ENCODE measurements at regions not wholly inside any gene's neighbourhood (a gene's known extent, or its start where the extent isn't known, plus 50 kb on each side); places are given as distances from the start of the nearest gene placed in this dataset.

- Histone ChIP-seq H3K36me3 (no peaks in the 10 kb centered on the region), H3K27ac (no peak overlapping the region), H3K4me1 (replicated peaks) (no peaks in the 10 kb centered on the region), H3K9me3 (no peaks in the 10 kb centered on the region), H3K4me3 (no peak overlapping the region), H3K27me3 (replicated peaks; ENCODE audit: insufficient read depth) (no peaks in the 10 kb centered on the region)
- 57% methylated on average over 5 of the region's 5 CpGs for WGBS
- TF ChIP-seq CTCF (IDR thresholded peaks at IDR 0.05) (no peak), POLR2A (IDR thresholded peaks at IDR 0.05) (no peak), POLR2AphosphoS5 (IDR thresholded peaks at IDR 0.05) (no peak)
- DNase-seq (ENCODE audit: low spot score): no peak
- intact Hi-C loops (cut with DNase I): no loop called here
These were observed 72.6 kb upstream of the OR5AK2 start for GRCh38 chr11:56916162-56916561.

- no peak for DNase-seq (ENCODE audit: low spot score)
- Histone ChIP-seq H3K27me3 (replicated peaks; ENCODE audit: insufficient read depth) (no peaks in the 10 kb centered on the region), H3K27ac (no peak overlapping the region), H3K9me3 (no peaks in the 10 kb centered on the region), H3K4me3 (no peak overlapping the region), H3K36me3 (no peaks in the 10 kb centered on the region), H3K4me1 (replicated peaks) (no peaks in the 10 kb centered on the region)
- WGBS: 68% methylated on average over 5 of the region's 5 CpGs
- no peak for TF ChIP-seq CTCF (IDR thresholded peaks at IDR 0.05)
- TF ChIP-seq POLR2AphosphoS5 (IDR thresholded peaks at IDR 0.05): no peak
- no peak for TF ChIP-seq POLR2A (IDR thresholded peaks at IDR 0.05)
- intact Hi-C loops (cut with DNase I): no loop called here
These were observed 77.4 kb upstream of the OR5AK2 start for GRCh38 chr11:56911312-56911711.

GRCh38 chr11:56910785-56911184 lies 77.9 kb upstream of the OR5AK2 start:
- no peaks in the 10 kb centered on the region for H3K27me3 ChIP-seq (replicated peaks; ENCODE audit: insufficient read depth)
- no peak for DNase-seq (ENCODE audit: low spot score)
- H3K36me3 ChIP-seq: no peaks in the 10 kb centered on the region
- no peaks in the 10 kb centered on the region for H3K4me1 ChIP-seq (replicated peaks)
- no peak for TF ChIP-seq POLR2AphosphoS5 (IDR thresholded peaks at IDR 0.05)
- TF ChIP-seq CTCF (IDR thresholded peaks at IDR 0.05): no peak
- no peak for TF ChIP-seq POLR2A (IDR thresholded peaks at IDR 0.05)
- no peak overlapping the region for H3K4me3 ChIP-seq
- 35% methylated on average over 9 of the region's 9 CpGs for WGBS
- H3K27ac ChIP-seq: no peak overlapping the region
- no peaks in the 10 kb centered on the region for H3K9me3 ChIP-seq
- intact Hi-C loops (cut with DNase I): no loop called here

GRCh38 chr11:56910046-56910773 lies 78.5 kb upstream of the OR5AK2 start:
- intact Hi-C loops (cut with DNase I): no loop called here
- H3K4me1 ChIP-seq (replicated peaks): no peaks in the 10 kb centered on the region
- no peak overlapping the region for H3K27ac ChIP-seq
- no peak for TF ChIP-seq CTCF (IDR thresholded peaks at IDR 0.05)
- TF ChIP-seq POLR2AphosphoS5 (IDR thresholded peaks at IDR 0.05): peak; percentile 53
- H3K9me3 ChIP-seq: no peaks in the 10 kb centered on the region
- peak; percentile 12 for DNase-seq (ENCODE audit: low spot score)
- no peaks in the 10 kb centered on the region for H3K36me3 ChIP-seq
- 39% methylated on average over 10 of the region's 10 CpGs for whole genome bisulfite sequencing
- no peaks in the 10 kb centered on the region for H3K27me3 ChIP-seq (replicated peaks; ENCODE audit: insufficient read depth)
- H3K4me3 ChIP-seq: no peak overlapping the region

- H3K9me3 ChIP-seq: no peaks in the 10 kb centered on the region
- no peaks in the 10 kb centered on the region for H3K4me1 ChIP-seq (replicated peaks)
- H3K27me3 ChIP-seq (replicated peaks; ENCODE audit: insufficient read depth): no peaks in the 10 kb centered on the region
- H3K36me3 ChIP-seq: no peaks in the 10 kb centered on the region
- no peak for TF ChIP-seq CTCF (IDR thresholded peaks at IDR 0.05)
- TF ChIP-seq POLR2A (IDR thresholded peaks at IDR 0.05): no peak
- no peak for TF ChIP-seq POLR2AphosphoS5 (IDR thresholded peaks at IDR 0.05)
- no peak overlapping the region for H3K4me3 ChIP-seq
- WGBS: 74% methylated on average over 1 of the region's 1 CpG
- intact Hi-C loops (cut with DNase I): no loop called here
- DNase-seq (ENCODE audit: low spot score): no peak
- no peak overlapping the region for H3K27ac ChIP-seq
These were observed 79.2 kb upstream of the OR5AK2 start for GRCh38 chr11:56909563-56909962.

All from prostate gland (tissue), 2 donors.